ENCODE measurements at regions not wholly inside any gene's neighbourhood (a gene's known extent, or its start where the extent isn't known, plus 50 kb on each side); places are given as distances from the start of the nearest gene placed in this dataset.

DNA sequence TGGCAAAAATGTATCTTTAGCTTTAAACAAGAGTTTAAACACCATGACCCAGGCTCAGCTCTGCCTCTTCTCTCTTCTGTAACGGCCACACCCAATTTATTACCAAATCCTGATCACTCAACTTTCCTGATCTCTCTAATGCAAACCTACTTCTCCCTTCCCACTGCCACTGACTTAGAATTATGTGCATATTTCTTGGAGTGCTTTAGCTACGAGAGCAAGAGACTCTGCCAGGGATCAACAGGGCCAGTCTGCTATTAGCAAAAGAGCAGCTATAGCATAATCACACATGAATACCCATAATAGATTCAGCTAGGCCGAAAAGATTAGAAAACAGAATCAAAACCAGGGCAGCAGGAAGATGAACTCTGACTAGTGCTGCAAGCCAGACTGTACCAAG is 215.5 kb downstream of the MRPL39 start:
- Mint-ChIP-seq H3K4me1 (no peaks in the 10 kb centered on the region), H3K27me3 (ENCODE audit: insufficient read depth, low read depth, poor library complexity) (peaks cover 5% of the 10 kb centered on the region), H3K4me3 (no peak overlapping the region), H3K9me3 (peaks cover 3% of the 10 kb centered on the region; the same call in 1 of the 3 replicates), H3K36me3 (ENCODE audit: low read depth) (no peaks in the 10 kb centered on the region), H3K27ac (no peak overlapping the region)
- no peak for TF ChIP-seq NANOG (IDR thresholded peaks at IDR 0.05; ENCODE audit: borderline replicate concordance)
- TF ChIP-seq EZH2phosphoT487 (IDR thresholded peaks at IDR 0.05; ENCODE audit: unreplicated experiment) = no peak
- Histone ChIP-seq H2AFZ (no peak overlapping the region), H3K9me2 (ENCODE audit: insufficient read depth) (no peaks in the 10 kb centered on the region), H3K36me3 (ENCODE audit: insufficient read depth) (no peaks in the 10 kb centered on the region), H3K4me3 (no peak overlapping the region), H3K79me2 (replicated peaks; ENCODE audit: insufficient read depth) (no peaks in the 10 kb centered on the region), H3K4me2 (no peak overlapping the region), H3K27me3 (ENCODE audit: insufficient read depth) (no peaks in the 10 kb centered on the region), H3K27ac (ENCODE audit: low read depth) (no peak overlapping the region), H3K4me1 (ENCODE audit: insufficient read depth) (no peaks in the 10 kb centered on the region), H4K20me1 (replicated peaks; ENCODE audit: insufficient read depth) (no peaks in the 10 kb centered on the region), H3F3A (replicated peaks; ENCODE audit: low read depth) (no peaks in the 10 kb centered on the region)
- no peak for ATAC-seq
- no peak for DNase-seq (ENCODE audit: low spot score)

DNA sequence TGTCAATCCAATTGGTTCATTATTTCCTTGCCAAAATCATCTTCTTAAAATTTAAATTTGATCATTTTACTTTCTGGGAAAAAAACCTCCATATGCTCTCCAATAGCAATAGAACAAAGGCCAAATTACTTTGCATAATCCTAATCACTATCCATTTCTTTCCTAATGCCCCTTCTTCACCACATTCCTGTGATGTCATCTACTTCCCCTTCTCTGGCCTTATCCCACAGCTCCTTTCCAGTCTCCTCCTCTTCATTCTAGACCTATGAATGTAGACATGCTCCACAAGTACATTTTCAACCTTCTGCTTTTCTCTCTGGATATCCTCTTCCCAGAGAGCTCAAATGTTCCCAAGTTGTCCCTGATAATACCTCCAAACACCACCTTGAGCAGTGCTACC is 216.6 kb downstream of the MRPL39 start:
- Histone ChIP-seq H4K20me1 (replicated peaks; ENCODE audit: insufficient read depth) (no peaks in the 10 kb centered on the region), H2AFZ (no peak overlapping the region), H3K9me2 (ENCODE audit: insufficient read depth) (no peaks in the 10 kb centered on the region), H3K4me1 (ENCODE audit: insufficient read depth) (no peaks in the 10 kb centered on the region), H3K4me3 (no peak overlapping the region), H3F3A (replicated peaks; ENCODE audit: low read depth) (no peaks in the 10 kb centered on the region), H3K27ac (ENCODE audit: low read depth) (no peak overlapping the region), H3K27me3 (ENCODE audit: insufficient read depth) (no peaks in the 10 kb centered on the region), H3K36me3 (ENCODE audit: insufficient read depth) (no peaks in the 10 kb centered on the region), H3K79me2 (replicated peaks; ENCODE audit: insufficient read depth) (no peaks in the 10 kb centered on the region), H3K4me2 (no peak overlapping the region)
- Mint-ChIP-seq H3K27me3 (ENCODE audit: insufficient read depth, low read depth, poor library complexity) (peaks cover 5% of the 10 kb centered on the region), H3K4me3 (no peak overlapping the region), H3K27ac (no peak overlapping the region), H3K9me3 (peaks cover 3% of the 10 kb centered on the region; the same call in 1 of the 3 replicates), H3K4me1 (peaks cover 5% of the 10 kb centered on the region; the same call in 2 of the 3 replicates), H3K36me3 (ENCODE audit: low read depth) (no peaks in the 10 kb centered on the region)
- ATAC-seq (no peak), DNase-seq (ENCODE audit: low spot score) (no peak)
- TF ChIP-seq CREB1 (CRISPR knock-in tag; IDR thresholded peaks at IDR 0.05; ENCODE audit: low read depth) (no peak), ZNF331 (CRISPR knock-in tag; IDR thresholded peaks at IDR 0.05; ENCODE audit: low read depth) (no peak), POLR2AphosphoS5 (IDR thresholded peaks at IDR 0.05; ENCODE audit: low read depth) (no peak), EZH2 (IDR thresholded peaks at IDR 0.05; ENCODE audit: low read depth, unreplicated experiment) (no peak), NANOG (IDR thresholded peaks at IDR 0.05; ENCODE audit: borderline replicate concordance) (no peak), STAT1 (IDR thresholded peaks at IDR 0.05; ENCODE audit: unreplicated experiment) (no peak), JUNB (IDR thresholded peaks at IDR 0.05; ENCODE audit: unreplicated experiment) (no peak), ZNF114 (CRISPR knock-in tag; IDR thresholded peaks at IDR 0.05) (no peak)
- TF ChIP-seq, protein P1, sequence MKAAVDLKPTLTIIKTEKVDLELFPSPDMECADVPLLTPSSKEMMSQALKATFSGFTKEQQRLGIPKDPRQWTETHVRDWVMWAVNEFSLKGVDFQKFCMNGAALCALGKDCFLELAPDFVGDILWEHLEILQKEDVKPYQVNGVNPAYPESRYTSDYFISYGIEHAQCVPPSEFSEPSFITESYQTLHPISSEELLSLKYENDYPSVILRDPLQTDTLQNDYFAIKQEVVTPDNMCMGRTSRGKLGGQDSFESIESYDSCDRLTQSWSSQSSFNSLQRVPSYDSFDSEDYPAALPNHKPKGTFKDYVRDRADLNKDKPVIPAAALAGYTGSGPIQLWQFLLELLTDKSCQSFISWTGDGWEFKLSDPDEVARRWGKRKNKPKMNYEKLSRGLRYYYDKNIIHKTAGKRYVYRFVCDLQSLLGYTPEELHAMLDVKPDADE (IDR thresholded peaks at IDR 0.05) = no peak
- TF ChIP-seq, protein P2, sequence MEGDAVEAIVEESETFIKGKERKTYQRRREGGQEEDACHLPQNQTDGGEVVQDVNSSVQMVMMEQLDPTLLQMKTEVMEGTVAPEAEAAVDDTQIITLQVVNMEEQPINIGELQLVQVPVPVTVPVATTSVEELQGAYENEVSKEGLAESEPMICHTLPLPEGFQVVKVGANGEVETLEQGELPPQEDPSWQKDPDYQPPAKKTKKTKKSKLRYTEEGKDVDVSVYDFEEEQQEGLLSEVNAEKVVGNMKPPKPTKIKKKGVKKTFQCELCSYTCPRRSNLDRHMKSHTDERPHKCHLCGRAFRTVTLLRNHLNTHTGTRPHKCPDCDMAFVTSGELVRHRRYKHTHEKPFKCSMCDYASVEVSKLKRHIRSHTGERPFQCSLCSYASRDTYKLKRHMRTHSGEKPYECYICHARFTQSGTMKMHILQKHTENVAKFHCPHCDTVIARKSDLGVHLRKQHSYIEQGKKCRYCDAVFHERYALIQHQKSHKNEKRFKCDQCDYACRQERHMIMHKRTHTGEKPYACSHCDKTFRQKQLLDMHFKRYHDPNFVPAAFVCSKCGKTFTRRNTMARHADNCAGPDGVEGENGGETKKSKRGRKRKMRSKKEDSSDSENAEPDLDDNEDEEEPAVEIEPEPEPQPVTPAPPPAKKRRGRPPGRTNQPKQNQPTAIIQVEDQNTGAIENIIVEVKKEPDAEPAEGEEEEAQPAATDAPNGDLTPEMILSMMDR (conservative IDR thresholded peaks at IDR 0.05; ENCODE audit: low read depth in 2 of 2) = no peak
- TF ChIP-seq, protein P3, sequence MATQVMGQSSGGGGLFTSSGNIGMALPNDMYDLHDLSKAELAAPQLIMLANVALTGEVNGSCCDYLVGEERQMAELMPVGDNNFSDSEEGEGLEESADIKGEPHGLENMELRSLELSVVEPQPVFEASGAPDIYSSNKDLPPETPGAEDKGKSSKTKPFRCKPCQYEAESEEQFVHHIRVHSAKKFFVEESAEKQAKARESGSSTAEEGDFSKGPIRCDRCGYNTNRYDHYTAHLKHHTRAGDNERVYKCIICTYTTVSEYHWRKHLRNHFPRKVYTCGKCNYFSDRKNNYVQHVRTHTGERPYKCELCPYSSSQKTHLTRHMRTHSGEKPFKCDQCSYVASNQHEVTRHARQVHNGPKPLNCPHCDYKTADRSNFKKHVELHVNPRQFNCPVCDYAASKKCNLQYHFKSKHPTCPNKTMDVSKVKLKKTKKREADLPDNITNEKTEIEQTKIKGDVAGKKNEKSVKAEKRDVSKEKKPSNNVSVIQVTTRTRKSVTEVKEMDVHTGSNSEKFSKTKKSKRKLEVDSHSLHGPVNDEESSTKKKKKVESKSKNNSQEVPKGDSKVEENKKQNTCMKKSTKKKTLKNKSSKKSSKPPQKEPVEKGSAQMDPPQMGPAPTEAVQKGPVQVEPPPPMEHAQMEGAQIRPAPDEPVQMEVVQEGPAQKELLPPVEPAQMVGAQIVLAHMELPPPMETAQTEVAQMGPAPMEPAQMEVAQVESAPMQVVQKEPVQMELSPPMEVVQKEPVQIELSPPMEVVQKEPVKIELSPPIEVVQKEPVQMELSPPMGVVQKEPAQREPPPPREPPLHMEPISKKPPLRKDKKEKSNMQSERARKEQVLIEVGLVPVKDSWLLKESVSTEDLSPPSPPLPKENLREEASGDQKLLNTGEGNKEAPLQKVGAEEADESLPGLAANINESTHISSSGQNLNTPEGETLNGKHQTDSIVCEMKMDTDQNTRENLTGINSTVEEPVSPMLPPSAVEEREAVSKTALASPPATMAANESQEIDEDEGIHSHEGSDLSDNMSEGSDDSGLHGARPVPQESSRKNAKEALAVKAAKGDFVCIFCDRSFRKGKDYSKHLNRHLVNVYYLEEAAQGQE (IDR thresholded peaks at IDR 0.05; ENCODE audit: unreplicated experiment) = no peak

All from GM23338 (cell line).